NCI-H2171 (cell line): ENCODE measurements at regions not wholly inside any gene's neighbourhood (a gene's known extent, or its start where the extent isn't known, plus 50 kb on each side); places are given as distances from the start of the nearest gene placed in this dataset.
"Not testable (repeated sequence)": the region's sequence is repeated elsewhere in the genome, so short reads cannot be mapped to it uniquely, and the experiment has no call there.

Experiments
- DNase-seq: peaks from one replicate; lab custom pipeline; 2025; lab: John Stamatoyannopoulos, UW

DNA sequence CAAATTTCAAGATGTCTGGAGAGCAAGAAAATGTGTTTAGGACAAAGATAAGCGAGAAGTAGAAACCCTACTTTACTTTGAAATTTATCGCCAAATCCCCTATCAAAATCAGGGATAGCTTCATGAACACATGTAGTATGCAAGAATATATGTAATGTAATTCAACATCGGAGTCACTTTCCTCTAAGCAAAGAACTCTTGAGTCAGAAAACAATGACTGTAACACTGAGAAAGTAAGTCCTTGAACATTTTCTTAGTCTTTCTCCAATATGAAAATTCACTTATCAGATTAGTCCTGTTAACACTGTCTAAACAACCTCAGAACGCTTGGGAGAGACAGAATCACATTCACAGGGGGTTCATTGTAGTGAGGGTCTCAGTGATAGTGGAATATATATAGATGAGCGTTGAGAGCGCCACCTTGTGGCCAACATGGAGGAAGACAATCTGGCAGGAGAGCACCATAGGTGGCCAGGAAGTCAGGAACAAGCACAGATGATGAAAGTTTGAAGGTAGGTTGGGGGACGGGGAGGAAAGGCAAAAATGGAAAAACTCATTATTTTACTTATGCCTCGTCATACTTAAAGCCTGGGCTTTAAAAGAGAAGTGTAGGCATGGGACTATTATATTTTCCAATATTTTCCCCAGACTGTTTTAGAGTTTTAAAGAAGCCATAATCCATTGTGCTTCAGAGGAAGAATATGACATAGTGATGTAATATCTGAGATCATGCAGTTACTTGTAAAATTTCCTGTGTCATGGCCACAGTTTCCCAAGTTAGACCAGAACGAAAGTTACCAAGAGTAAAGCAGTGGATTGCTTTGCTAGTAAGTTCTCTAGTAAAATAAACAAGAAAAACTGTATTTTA lies 115.5 kb upstream of the GNAI1 start:
- peak; percentile 8 for DNase-seq

- DNase-seq, result no peak
Observed at GRCh38 chr7:80017101-80017698, 117.4 kb upstream of the GNAI1 start.

DNA sequence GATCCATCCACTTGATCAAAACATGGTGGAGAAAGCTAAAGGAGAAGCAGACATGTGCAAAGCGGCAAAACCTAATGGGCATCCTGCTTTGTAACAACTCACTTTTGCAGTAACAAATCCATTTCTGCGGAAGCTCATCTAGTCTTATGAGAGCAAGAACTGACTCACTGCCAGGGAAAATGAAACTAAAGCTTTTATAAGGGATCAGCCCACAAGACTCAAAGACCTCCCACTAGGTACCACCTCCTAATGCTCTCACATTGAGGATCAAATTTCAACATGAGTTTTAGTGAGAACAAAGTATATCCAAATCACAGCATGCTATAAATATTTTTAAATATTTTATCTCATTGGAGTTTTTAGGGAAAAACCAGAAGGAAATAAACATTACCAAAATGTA lies 120.1 kb upstream of the GNAI1 start:
- no peak for DNase-seq

- no peak for DNase-seq
Observed at GRCh38 chr7:80008039-80008438, 126.6 kb upstream of the GNAI1 start.

- DNase-seq, result no peak
Observed at GRCh38 chr7:80002865-80003264, 131.8 kb upstream of the GNAI1 start.

- DNase-seq, result no peak
Observed at GRCh38 chr7:79998363-79998762, 136.3 kb upstream of the GNAI1 start.

DNA sequence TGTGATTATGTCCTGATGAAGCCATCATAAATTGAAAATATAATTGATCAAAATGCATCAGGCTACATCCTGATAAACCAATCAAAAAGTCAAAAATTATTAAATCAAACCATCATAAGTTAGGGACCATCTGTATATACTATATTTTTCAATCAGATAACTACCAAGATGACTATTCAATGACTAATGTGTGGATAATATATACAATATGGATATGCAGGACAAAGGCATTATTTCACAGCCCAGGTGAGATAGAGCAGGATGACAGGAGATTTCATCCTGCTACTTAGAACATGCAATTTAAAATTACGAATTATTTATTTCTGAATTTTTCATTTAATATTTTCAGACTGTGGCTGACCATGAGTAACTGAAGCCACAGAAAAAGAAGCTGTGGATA lies 137.3 kb upstream of the GNAI1 start:
- no peak for DNase-seq

DNA sequence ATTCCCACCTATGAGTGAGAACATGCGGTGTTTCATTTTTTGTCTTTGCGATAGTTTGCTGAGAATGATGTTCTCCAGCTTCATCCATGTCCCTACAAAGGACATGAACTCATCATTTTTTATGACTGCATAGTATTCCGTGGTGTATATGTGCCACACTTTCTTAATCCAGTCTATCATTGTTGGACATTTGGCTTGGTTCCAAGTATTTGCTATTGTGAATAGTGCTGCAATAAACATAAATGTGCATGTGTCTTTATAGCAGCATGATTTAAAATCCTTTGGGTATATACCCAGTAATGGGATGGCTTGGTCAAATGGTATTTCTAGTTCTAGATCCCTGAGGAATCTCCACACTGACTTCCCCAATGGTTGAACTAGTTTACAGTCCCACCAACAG lies 138.9 kb upstream of the GNAI1 start:
- DNase-seq, result not testable (repeated sequence)

DNA sequence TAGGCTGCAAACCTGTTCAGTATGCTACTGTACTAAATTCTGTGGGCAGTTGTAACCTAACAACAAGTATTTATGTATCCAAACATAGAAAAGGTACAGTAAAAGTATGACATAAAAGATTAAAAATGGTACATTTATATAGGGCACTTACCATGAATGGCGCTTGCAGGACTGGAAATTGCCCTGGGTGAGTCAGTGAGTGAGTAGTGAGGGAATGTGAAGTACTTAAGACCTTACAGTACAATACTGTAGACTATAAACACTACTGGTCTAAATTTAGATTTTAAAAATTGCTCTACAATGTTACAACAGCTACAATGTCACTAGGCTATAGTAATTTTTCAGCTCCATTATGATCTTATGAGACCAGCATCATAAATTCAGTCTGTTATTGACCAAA lies 146.0 kb upstream of the GNAI1 start:
- DNase-seq, result no peak

DNA sequence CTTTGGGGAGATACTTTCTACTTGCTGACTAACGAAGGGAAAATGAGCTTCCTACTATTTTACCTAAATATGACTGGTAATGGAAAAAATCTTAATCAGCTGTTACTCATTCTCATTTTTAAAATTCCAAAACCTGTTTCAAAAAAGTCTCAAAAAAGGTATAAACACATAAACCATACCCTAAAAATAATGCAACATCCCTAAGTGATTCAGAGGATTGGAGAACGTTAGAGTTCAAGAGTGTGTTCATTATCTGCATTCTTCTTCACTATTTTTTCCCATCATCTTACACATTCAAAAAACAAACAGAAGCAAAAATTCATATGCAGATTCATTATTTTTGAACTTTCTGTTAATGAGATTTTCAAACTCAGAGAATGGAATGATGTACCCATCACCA lies 150.4 kb upstream of the GNAI1 start:
- DNase-seq, result no peak

DNA sequence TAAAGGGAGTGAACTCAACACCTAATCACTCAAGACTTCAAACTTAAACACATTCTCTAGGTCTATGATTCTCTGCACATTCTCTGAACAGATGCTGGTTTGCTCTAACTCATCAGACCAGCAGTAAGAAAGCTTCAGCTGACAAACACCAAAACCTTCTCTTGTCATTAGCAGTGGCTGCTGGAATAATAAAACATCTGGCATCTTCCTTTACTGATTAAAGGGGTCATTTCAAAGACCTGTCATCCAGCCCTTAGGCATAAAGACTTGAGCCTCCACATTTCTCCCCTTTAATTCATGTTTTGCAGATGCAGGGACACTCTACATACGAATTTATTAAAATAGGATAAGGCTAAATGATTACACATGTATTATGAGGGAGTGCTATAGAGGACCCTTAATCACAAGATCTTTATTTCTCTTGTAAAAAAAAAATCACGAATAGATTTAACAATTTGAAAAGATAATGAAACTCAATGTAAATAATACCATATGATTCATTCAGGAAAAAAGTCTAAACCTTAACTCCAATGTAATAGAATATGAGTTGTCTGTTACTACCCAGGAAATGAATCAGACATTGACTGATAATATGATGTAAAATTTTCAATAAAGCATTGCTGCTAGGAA lies 152.4 kb upstream of the GNAI1 start:
- no peak for DNase-seq

GRCh38 chr7:79980376-79980775 lies 154.3 kb upstream of the GNAI1 start:
- DNase-seq, result no peak

- no peak for DNase-seq
Observed at GRCh38 chr7:79979437-79979836, 155.2 kb upstream of the GNAI1 start.

DNA sequence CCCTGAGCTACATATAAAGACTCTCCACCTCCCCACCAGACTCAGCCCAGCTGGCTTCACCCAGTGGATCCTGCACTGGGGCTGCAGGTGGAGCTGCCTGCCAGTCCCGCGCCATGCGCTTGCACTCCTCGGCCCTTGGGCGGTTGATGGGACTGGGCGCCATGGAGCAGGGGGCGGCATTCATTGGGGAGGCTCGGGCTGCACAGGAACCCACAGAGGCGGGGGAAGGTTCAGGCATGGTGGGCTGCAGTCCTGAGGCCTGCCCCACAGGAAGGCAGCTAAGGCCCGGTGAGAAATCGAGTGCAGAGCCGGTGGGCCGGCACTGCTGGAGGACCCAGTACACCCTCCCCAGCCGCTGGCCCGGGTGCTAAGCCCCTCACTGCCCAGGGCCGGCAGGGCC lies 157.2 kb upstream of the GNAI1 start:
- DNase-seq, result no peak

GRCh38 chr7:79976711-79977020 lies 158.0 kb upstream of the GNAI1 start:
- DNase-seq, result not testable (repeated sequence)

GRCh38 chr7:79975986-79976710 lies 158.5 kb upstream of the GNAI1 start:
- DNase-seq, result not testable (repeated sequence)

DNA sequence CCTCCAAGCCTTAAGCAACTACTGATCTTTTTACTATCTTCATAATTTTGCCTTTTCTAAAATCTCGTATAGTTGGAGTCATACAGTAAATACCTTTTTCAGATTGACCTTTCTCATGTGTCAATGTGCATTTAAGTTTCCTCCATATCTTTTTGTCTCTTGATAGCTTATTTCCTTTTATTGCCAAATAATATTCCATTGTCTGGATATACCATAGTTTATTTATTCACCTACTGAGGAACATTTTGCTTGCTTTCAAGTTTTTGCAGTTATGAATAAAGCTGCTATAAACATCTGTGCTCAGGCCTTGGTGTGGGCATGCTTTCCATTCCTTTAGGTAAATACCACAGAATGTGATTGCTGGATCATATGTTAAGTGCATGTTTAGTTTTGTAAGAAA lies 161.2 kb upstream of the GNAI1 start:
- no peak for DNase-seq

GRCh38 chr7:79971058-79971457 lies 163.6 kb upstream of the GNAI1 start:
- DNase-seq, result no peak

GRCh38 chr7:79968894-79969293 lies 165.7 kb upstream of the GNAI1 start:
- no peak for DNase-seq

DNA sequence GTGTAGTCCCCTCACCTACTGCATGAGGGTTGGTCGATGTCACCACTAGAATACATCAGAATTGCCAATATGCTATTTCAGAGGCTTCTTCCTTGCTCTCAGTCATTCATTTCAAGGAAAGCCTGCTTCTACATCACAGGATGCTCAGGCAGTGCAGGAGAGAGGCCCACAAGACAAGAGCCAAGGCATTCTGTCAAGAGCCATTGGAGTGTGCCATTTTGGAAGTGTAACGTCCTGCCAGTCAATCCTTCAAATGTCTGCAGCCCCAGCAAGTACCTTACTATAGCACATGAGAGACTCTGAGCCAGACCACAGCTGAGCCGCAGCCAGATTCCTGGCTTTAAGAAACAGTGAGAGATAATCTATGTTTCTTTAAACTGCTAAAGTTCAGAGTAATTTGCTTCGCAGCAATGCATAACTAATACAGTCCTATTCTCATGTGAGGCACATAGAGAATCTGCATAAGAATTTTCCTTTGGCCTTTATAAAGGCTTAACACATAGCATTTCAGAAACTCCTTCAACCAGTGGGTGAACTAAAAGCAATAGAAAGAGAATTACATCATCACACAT lies 166.5 kb upstream of the GNAI1 start:
- no peak for DNase-seq

DNA sequence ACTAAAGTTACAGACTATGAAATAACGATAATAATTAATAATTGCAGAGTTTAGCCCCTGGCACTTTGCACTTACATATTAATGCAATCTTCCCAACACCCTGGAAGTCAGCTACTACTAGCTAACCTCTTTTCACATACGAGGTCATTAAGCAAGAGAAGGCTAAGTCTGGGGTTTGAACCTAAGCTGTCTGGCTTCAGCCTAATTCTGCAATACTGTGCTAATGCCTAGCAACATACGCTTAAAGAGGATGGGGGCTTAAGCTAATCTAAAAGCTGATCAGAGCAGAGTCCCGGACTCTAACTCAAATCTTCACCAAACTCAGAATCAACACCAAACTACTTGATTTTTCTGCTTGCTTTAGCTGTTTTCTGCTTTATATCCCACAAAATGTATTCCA lies 168.7 kb upstream of the GNAI1 start:
- no peak for DNase-seq

GRCh38 chr7:79964463-79964862 lies 170.2 kb upstream of the GNAI1 start:
- DNase-seq, result no peak
